Lower leg skin (tissue), 3 donors: ENCODE measurements at regions not wholly inside any gene's neighbourhood (a gene's known extent, or its start where the extent isn't known, plus 50 kb on each side); places are given as distances from the start of the nearest gene placed in this dataset.

Experiments used
- CTCF ChIP-seq, 3 donors: fragments of 450-650 bp; IDR thresholded peaks; one replicate each; pipeline ENCODE4 v1.5.1; 2016; ENCODE audit warnings: antibody characterized with exemption in 3 of 3, mild to moderate bottlenecking in 3 of 3, moderate library complexity in 2 of 3
- POLR2A ChIP-seq, 2 donors: fragments of 450-650 bp; IDR thresholded peaks; one replicate each; pipeline ENCODE4 v1.6.1; 2016 to 2017; ENCODE audit warnings: antibody characterized with exemption in 2 of 2, mild to moderate bottlenecking in 1 of 2, moderate library complexity in 1 of 2

GRCh38 chr10:120095875-120096274, 203.3 kb downstream of the SEC23IP start:
- no peak for TF ChIP-seq CTCF (IDR thresholded peaks at IDR 0.05)
- no peak for TF ChIP-seq POLR2A (IDR thresholded peaks at IDR 0.05)
